Activated naive CD4-positive, alpha-beta T cell (primary cell): ENCODE measurements at regions not wholly inside any gene's neighbourhood (a gene's known extent, or its start where the extent isn't known, plus 50 kb on each side); places are given as distances from the start of the nearest gene placed in this dataset.

Source experiments
- DNase-seq, 4 experiments: peaks; one replicate each; lab custom pipeline; 2025; lab: John Stamatoyannopoulos, UW

- no peak for DNase-seq
Observed at GRCh38 chr15:66905185-66905584, 160.2 kb upstream of the SMAD3 start.

GRCh38 chr15:66905954-66906353 lies 159.4 kb upstream of the SMAD3 start:
- DNase-seq = no peak

DNA sequence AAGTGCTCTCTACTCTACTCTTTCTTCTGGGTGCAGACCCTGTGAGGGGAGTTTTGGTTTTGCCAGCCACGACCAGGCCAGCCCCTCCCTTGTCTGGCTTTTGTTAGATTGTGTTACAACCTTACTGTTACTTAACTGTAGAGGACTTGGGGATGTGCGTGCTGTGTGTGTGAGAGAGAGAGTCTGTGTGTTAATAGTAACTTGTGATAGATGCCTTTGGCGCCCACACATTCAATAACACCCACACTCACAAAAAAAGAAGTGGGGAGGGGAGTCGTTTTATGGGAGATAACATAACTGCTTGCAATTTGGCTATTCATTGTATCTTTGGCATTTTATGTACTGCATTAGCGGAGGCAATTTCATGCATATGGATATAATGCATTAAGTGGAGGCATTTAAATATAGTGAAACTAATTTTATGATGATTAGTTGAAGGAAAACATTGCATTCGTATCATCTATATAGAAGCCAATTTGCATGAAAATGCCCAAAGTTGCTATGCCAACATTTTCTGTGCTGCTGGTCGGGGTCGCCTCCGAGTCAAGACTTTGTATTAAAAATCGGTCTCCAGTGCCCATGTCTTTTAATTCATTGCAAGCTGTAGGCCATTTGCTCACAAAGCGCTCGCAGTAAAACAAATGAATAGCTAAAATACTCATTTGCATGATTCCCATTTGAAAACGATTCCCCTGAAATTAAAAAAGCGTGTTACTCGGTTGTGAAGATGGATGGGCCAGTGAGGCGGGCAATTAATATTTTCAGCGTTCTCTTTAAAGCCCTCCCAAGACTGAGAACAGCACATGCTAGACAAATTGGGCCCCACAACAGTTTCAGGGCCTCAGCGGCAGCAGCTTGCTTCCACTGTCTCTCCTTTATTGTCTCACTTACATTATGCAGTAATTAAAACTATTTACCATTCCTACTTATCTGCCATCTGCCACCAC lies 158.5 kb upstream of the SMAD3 start:
- no peak for DNase-seq

GRCh38 chr15:66907826-66908743 lies 157.3 kb upstream of the SMAD3 start:
- no peak for DNase-seq

- DNase-seq = no peak
Observed at GRCh38 chr15:66908744-66909095, 156.7 kb upstream of the SMAD3 start.

DNA sequence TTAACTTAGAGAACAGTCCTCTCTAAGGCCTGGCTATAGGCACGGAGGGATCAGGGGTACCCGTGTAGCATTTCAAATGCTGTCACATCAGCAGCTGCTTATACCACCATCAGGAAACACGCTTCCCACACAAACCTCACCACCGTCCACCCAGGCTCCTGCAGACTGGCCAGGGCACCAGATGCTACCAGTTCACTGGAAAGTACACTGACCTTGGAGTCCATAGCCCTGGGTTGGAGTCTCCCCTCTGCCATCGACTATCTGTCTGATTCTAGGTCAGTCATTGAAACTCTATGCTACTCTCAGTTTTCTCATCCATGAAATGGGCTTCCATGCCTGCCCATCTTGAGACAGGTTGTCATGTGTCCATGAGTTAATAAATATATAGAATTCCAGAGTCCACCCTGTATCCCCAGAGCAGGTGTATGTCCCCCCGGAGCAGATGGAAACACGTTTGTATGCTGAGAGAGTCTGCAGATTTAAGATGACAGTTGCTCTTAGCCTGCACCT lies 156.0 kb upstream of the SMAD3 start:
- no peak for DNase-seq

- no peak for DNase-seq
Observed at GRCh38 chr15:66911131-66911700, 154.2 kb upstream of the SMAD3 start.

DNA sequence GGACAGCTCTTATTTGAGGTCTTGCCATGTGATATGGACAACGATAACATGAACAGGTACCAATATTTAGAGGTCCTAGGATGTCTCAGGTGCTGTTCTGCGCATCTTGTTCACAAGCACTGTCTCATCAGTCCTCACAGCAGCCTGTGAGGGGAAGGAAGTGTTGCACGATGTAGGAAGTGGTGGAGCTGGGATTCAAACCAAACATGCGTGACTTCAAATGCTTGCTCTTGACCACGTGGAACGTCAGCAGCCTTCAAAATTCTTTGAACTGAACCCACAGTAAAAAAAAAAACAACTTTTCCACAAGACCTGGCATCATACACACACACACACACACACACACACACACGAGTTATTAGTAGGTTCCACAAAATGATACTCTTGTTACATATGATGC lies 153.4 kb upstream of the SMAD3 start:
- DNase-seq = peak in 1 of 4 experiments; percentile 4

DNA sequence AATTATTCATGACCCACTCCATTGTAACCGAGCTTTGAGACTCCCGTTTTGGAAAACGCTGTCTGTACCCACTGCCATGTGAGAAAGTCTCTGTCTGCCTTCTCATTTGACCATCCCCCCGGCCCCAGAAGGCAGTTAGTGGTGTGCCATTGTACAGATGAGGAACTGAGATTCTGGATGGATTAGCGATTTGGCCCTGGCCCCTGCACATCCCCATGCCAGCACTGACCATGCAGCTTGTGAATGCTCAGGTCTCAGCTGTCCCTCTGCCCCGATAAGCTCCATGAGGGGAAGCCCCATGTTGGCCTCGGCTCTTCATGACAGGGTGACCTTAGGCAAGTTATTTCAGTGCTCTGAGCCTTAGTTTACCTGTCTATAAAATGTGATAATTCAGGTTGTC lies 153.0 kb upstream of the SMAD3 start:
- DNase-seq = no peak

- DNase-seq = no peak
Observed at GRCh38 chr15:66917904-66918448, 147.4 kb upstream of the SMAD3 start.

DNA sequence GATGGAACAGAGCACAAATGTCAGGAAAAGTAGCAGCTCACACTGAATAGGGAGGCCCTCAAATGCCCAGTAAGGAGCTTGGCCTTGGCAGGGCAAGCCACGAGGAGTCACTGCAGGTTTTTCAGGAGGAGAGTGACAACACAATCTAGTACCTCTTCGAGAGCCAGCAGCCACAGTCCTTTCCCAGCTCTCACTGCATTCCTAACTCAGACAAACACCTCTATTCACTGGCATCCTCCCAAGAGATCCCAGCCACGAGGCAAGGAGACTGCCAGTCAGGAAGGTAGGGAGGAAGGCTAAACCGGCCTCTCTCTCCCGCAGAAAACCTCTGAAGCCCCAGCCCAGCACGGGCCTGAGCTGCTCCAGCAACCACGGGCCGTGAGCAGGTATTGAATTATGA lies 146.0 kb upstream of the SMAD3 start:
- no peak for DNase-seq

DNA sequence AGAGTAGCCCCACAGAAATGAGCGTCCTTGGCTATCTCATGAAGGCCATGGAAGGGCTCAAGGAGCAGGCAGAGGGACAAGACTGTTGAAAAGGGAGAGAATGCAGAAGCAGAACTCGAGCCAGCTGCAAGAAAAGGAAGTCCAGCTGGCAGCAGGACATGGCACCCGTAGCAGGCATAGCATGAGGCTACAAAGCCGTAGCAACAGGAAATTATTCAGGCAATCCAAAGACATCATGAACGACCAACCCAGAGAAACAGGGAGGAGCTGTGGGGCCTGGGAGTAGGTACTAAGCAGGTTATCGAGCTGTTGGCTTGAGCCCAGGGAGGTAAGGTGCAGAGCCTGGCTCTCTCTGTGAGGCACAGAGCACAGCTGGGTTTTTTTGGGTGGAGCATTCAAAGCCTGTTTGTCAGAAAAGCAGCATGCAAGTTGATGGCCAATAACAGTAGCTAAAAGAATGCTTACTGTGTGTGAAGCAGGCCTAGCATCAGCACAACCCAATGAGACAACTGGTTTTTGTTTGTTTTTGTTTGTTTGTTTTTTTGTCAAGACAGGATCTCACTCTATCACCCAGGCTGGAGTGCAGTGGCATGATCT lies 144.0 kb upstream of the SMAD3 start:
- no peak for DNase-seq

GRCh38 chr15:66922608-66923007 lies 142.8 kb upstream of the SMAD3 start:
- DNase-seq = no peak

DNA sequence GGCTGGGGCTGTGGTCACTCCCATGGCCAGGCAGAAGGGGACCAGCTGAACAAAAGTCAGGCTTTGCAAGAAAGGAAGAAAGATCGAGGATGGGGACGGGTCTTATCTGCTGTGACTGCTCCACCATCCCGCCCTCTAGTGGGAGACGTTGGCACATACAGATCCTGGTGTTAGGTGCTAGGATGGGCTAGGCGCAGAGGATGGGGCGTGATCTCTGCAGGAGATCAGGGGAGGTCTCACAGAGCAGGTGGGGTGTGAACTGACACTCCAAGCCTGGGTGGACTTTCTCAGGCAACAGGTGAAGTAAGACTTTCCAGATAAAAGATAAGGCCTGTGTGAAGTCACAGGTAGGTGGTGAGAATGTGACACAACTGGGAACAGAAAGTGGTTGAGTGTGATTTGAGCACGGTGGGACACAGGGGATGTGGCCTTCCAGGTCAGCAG lies 141.9 kb upstream of the SMAD3 start:
- DNase-seq = peak in 1 of 4 experiments; percentile 7

GRCh38 chr15:66924889-66925288 lies 140.5 kb upstream of the SMAD3 start:
- no peak for DNase-seq

DNA sequence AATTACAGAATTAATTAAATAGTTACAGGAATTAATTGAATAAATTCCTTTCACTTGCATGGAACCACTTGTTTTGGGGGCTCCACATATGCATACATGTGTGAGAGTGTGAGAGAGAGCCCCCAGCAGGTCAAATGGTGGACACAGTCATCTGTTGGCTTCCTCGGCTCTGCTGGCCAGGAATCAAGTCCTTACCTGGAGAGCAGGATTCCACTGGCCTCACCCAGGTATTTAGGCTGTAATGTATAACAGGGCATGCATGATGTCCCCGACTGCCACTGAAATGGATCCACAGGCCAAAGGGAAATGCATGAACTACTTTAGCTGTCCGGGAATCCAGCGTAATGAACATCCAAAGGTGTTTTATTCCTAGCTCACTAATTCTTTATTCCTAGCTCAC lies 139.7 kb upstream of the SMAD3 start:
- DNase-seq = no peak

GRCh38 chr15:66927201-66928077 lies 138.0 kb upstream of the SMAD3 start:
- DNase-seq = no peak

GRCh38 chr15:66928101-66928500 lies 137.3 kb upstream of the SMAD3 start:
- no peak for DNase-seq

DNA sequence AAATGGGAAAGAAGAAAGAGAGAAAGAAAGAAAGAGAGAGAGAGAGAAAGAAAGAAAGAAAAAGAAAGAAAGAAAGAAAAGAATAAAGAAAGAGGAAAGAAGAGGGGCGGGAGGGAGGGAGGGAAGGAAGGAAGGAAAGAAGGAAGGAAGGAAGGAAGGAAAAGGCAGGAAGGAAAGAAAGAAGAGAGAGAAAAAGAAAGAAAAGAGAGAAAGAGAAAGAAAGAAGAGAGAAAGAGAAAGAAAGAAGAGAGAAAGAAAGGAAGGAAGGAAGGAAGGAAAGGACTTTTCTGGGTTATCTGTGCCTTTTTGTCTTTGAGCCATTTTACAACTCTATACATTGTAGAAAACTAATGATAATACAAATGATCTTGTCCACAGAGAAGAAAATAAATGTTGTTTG lies 136.6 kb upstream of the SMAD3 start:
- no peak for DNase-seq

- DNase-seq = no peak
Observed at GRCh38 chr15:66929843-66930402, 135.5 kb upstream of the SMAD3 start.
